ENCODE measurements at regions not wholly inside any gene's neighbourhood (a gene's known extent, or its start where the extent isn't known, plus 50 kb on each side); places are given as distances from the start of the nearest gene placed in this dataset.
"Not testable (repeated sequence)": the region's sequence is repeated elsewhere in the genome, so short reads cannot be mapped to it uniquely, and the experiment has no call there.

DNA sequence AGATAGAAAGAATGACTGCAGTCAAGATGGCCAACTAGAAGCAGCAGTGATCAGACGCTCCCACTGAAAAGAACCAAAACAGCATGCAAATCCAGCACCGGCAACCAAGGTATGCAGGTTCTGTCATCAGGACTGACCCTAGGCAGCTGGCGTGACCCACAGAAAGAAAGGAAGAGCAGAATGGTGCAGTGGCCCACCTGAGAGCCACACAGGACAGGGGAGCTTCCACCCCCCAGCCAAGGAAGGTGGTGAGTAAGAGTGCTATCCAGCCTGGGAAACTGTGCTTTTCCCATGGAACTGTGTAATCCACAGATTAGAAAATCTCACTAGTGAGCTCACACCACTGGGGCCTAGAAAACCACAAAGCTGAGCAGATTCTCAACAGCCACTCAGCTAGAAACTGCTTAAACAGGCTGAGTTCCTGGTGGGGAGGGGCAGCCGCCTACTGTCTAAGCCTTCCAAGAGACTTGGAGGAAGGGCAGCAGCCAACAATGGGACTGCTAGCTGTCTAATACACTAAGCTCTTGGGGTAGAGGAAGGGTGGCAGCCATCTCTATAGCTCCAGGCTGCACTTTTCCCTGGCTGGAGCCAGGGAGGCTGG lies 127.9 kb downstream of the EVA1A start:
- Histone ChIP-seq H3K79me2 (ENCODE audit: low read depth) (no peaks in the 10 kb centered on the region), H4K20me1 (ENCODE audit: insufficient read depth) (no peaks in the 10 kb centered on the region), H3K9me2 (ENCODE audit: insufficient read depth) (no peaks in the 10 kb centered on the region), H3F3A (ENCODE audit: insufficient read depth, low read depth) (no peaks in the 10 kb centered on the region), H3K4me2 (no peak overlapping the region), H3K27ac (no peak overlapping the region), H2AFZ (no peak overlapping the region), H3K9me3 (ENCODE audit: insufficient read depth, low read depth) (no peaks in the 10 kb centered on the region), H3K4me1 (replicated peaks; ENCODE audit: insufficient read depth) (peaks cover 10% of the 10 kb centered on the region), H3K27me3 (ENCODE audit: insufficient read depth, low read depth) (no peaks in the 10 kb centered on the region), H3K36me3 (ENCODE audit: low read depth) (no peaks in the 10 kb centered on the region), H3K4me3 (no peak overlapping the region)
- no TSS peak for BruUV-seq (replicated peaks)
- intact Hi-C loops (cut with micrococcal nuclease; ENCODE audit: unreplicated experiment), result no loop called here
- POLR2A ChIA-PET (ENCODE audit: unreplicated experiment), result no interaction called here
- CTCF ChIA-PET, result no interaction called here
- no peak for DNase-seq
- TF ChIP-seq, protein P1, sequence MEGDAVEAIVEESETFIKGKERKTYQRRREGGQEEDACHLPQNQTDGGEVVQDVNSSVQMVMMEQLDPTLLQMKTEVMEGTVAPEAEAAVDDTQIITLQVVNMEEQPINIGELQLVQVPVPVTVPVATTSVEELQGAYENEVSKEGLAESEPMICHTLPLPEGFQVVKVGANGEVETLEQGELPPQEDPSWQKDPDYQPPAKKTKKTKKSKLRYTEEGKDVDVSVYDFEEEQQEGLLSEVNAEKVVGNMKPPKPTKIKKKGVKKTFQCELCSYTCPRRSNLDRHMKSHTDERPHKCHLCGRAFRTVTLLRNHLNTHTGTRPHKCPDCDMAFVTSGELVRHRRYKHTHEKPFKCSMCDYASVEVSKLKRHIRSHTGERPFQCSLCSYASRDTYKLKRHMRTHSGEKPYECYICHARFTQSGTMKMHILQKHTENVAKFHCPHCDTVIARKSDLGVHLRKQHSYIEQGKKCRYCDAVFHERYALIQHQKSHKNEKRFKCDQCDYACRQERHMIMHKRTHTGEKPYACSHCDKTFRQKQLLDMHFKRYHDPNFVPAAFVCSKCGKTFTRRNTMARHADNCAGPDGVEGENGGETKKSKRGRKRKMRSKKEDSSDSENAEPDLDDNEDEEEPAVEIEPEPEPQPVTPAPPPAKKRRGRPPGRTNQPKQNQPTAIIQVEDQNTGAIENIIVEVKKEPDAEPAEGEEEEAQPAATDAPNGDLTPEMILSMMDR (conservative IDR thresholded peaks at IDR 0.05), result no peak
- no peak for TF ChIP-seq EZH2 (IDR thresholded peaks at IDR 0.05; ENCODE audit: low read depth)

- POLR2A ChIA-PET (ENCODE audit: unreplicated experiment), result no interaction called here
- Histone ChIP-seq H3K9me2 (ENCODE audit: insufficient read depth) (no peaks in the 10 kb centered on the region), H2AFZ (no peak overlapping the region), H3K9me3 (ENCODE audit: insufficient read depth, low read depth) (no peaks in the 10 kb centered on the region), H3K27me3 (ENCODE audit: insufficient read depth, low read depth) (no peaks in the 10 kb centered on the region), H3K4me2 (peak overlapping the region; percentile 0; the same call in 1 of the 2 replicates), H3K4me1 (replicated peaks; ENCODE audit: insufficient read depth) (peaks cover 16% of the 10 kb centered on the region), H3F3A (ENCODE audit: insufficient read depth, low read depth) (no peaks in the 10 kb centered on the region), H4K20me1 (ENCODE audit: insufficient read depth) (no peaks in the 10 kb centered on the region), H3K27ac (no peak overlapping the region), H3K36me3 (ENCODE audit: low read depth) (no peaks in the 10 kb centered on the region), H3K4me3 (no peak overlapping the region), H3K79me2 (ENCODE audit: low read depth) (no peaks in the 10 kb centered on the region)
- TF ChIP-seq, protein P1 (conservative IDR thresholded peaks at IDR 0.05), result no peak
- no peak for TF ChIP-seq EZH2 (IDR thresholded peaks at IDR 0.05; ENCODE audit: low read depth)
- no TSS peak for BruUV-seq (replicated peaks)
- intact Hi-C loops (cut with micrococcal nuclease; ENCODE audit: unreplicated experiment), result no loop called here
- no peak for DNase-seq
- CTCF ChIA-PET, result no interaction called here
Measured at GRCh38 chr2:75431763-75432162, 129.0 kb downstream of the EVA1A start.

GRCh38 chr2:75431276-75431675 lies 129.5 kb downstream of the EVA1A start:
- Histone ChIP-seq H3K79me2 (ENCODE audit: low read depth) (no peaks in the 10 kb centered on the region), H3K4me1 (replicated peaks; ENCODE audit: insufficient read depth) (peaks cover 16% of the 10 kb centered on the region), H3F3A (ENCODE audit: insufficient read depth, low read depth) (no peaks in the 10 kb centered on the region), H2AFZ (no peak overlapping the region), H3K4me3 (no peak overlapping the region), H3K36me3 (ENCODE audit: low read depth) (no peaks in the 10 kb centered on the region), H3K9me2 (ENCODE audit: insufficient read depth) (no peaks in the 10 kb centered on the region), H3K27me3 (ENCODE audit: insufficient read depth, low read depth) (no peaks in the 10 kb centered on the region), H3K27ac (no peak overlapping the region), H3K4me2 (no peak overlapping the region), H3K9me3 (ENCODE audit: insufficient read depth, low read depth) (no peaks in the 10 kb centered on the region), H4K20me1 (ENCODE audit: insufficient read depth) (no peaks in the 10 kb centered on the region)
- POLR2A ChIA-PET (ENCODE audit: unreplicated experiment), result no interaction called here
- DNase-seq, result no peak
- no peak for TF ChIP-seq EZH2 (IDR thresholded peaks at IDR 0.05; ENCODE audit: low read depth)
- TF ChIP-seq, protein P1 (conservative IDR thresholded peaks at IDR 0.05), result no peak
- CTCF ChIA-PET, result interaction anchor here (0.7 kb wide), 1 partner anchor 234 kb away, joined by 5 read pairs; no protein-coding TSS in a partner anchor
- BruUV-seq (replicated peaks), result no TSS peak
- intact Hi-C loops (cut with micrococcal nuclease; ENCODE audit: unreplicated experiment), result no loop called here

GRCh38 chr2:75430449-75430848 lies 130.3 kb downstream of the EVA1A start:
- H3K4me3 ChIP-seq; H2AFZ ChIP-seq; H4K20me1 ChIP-seq (ENCODE audit: insufficient read depth); H3K79me2 ChIP-seq (ENCODE audit: low read depth); H3K27ac ChIP-seq; H3F3A ChIP-seq (ENCODE audit: insufficient read depth, low read depth); BruUV-seq (replicated peaks); intact Hi-C loops (cut with micrococcal nuclease; ENCODE audit: unreplicated experiment); DNase-seq; H3K4me2 ChIP-seq; H3K9me2 ChIP-seq (ENCODE audit: insufficient read depth); H3K27me3 ChIP-seq (ENCODE audit: insufficient read depth, low read depth); H3K36me3 ChIP-seq (ENCODE audit: low read depth); H3K9me3 ChIP-seq (ENCODE audit: insufficient read depth, low read depth): not testable (repeated sequence)
- ChIA-PET CTCF (interaction anchor here (0.6 to 0.7 kb wide), 2 partner anchors 26 to 234 kb away, joined by 3 to 5 read pairs; no protein-coding TSS in a partner anchor), POLR2A (ENCODE audit: unreplicated experiment) (interaction anchor here (0.6 kb wide), 1 partner anchor 12 kb away, joined by 7 read pairs; no protein-coding TSS in a partner anchor)
- H3K4me1 ChIP-seq (replicated peaks; ENCODE audit: insufficient read depth), result peaks cover 16% of the 10 kb centered on the region

Measured in PC-9 (cell line).